HepG2 (cell line): ENCODE measurements at regions not wholly inside any gene's neighbourhood (a gene's known extent, or its start where the extent isn't known, plus 50 kb on each side); places are given as distances from the start of the nearest gene placed in this dataset.

Experiments
- BRD4 ChIP-seq: sonication (generic); formaldehyde crosslinking; IDR thresholded peaks from 2 replicates; pipeline ENCODE4 v1.4.0; 2020; ENCODE audit warnings: missing genetic modification reagents
- CHD4 ChIP-seq: fragments of 200-600 bp; sonication (generic); IDR thresholded peaks from 2 replicates; pipeline ENCODE4 v1.7.0; 2017; ENCODE audit warnings: mild to moderate bottlenecking, low read length, borderline replicate concordance
- ELF4 ChIP-seq: sonication (generic); formaldehyde crosslinking; IDR thresholded peaks from 2 replicates; pipeline ENCODE4 v1.5.0; 2020; ENCODE audit warnings: missing genetic modification reagents, mild to moderate bottlenecking, moderate library complexity, borderline replicate concordance
- HNF4A ChIP-seq: sonication (generic); formaldehyde crosslinking; IDR thresholded peaks from 2 replicates; pipeline ENCODE4 v1.4.0; 2020; ENCODE audit warnings: missing genetic modification reagents
- IKZF1 ChIP-seq: fragments of 450-650 bp; IDR thresholded peaks from 2 replicates; pipeline ENCODE4 v1.7.1; 2016
- RAD21 ChIP-seq: fragments of 450-650 bp; formaldehyde crosslinking; IDR thresholded peaks from 2 replicates; pipeline ENCODE4 v1.5.0; 2020; ENCODE audit warnings: mild to moderate bottlenecking
- RORA ChIP-seq: sonication (generic); formaldehyde crosslinking; IDR thresholded peaks from 2 replicates; pipeline ENCODE4 v1.5.0; 2020; ENCODE audit warnings: mild to moderate bottlenecking, missing genetic modification reagents, moderate library complexity
- RXRB ChIP-seq: IDR thresholded peaks from 2 replicates; pipeline ENCODE4 v1.6.1; 2016; ENCODE audit warnings: borderline replicate concordance, missing genetic modification reagents, missing compliant biosample characterization
- SRY ChIP-seq: sonication (generic); formaldehyde crosslinking; IDR thresholded peaks from 2 replicates; pipeline ENCODE4 v1.8.0; 2022; ENCODE audit warnings: mild to moderate bottlenecking, missing genetic modification reagents
- TRIM24 ChIP-seq: sonication (generic); formaldehyde crosslinking; IDR thresholded peaks from 2 replicates; pipeline ENCODE4 v1.8.0; 2022; ENCODE audit warnings: mild to moderate bottlenecking, missing genetic modification reagents
- ZFP36 ChIP-seq: fragments of 150-350 bp; IDR thresholded peaks from 2 replicates; pipeline ENCODE4 v1.6.1; 2018; ENCODE audit warnings: borderline replicate concordance, low read length, low read depth; ENCODE audit not compliant: partially characterized antibody
- ZFY ChIP-seq: sonication (generic); formaldehyde crosslinking; IDR thresholded peaks from 2 replicates; pipeline ENCODE4 v1.4.0; 2020; ENCODE audit warnings: missing genetic modification reagents
- ZNF230 ChIP-seq: sonication (generic); formaldehyde crosslinking; IDR thresholded peaks from 2 replicates; pipeline ENCODE4 v1.4.0; 2020; ENCODE audit warnings: mild to moderate bottlenecking, missing genetic modification reagents
- ZNF709 ChIP-seq: sonication (generic); formaldehyde crosslinking; IDR thresholded peaks from 2 replicates; pipeline ENCODE4 v1.5.0; 2020; ENCODE audit warnings: mild to moderate bottlenecking, missing genetic modification reagents
- ZNF720 ChIP-seq: sonication (generic); formaldehyde crosslinking; IDR thresholded peaks from 2 replicates; pipeline ENCODE4 v1.4.0; 2020; ENCODE audit warnings: missing genetic modification reagents
- ZSCAN9 ChIP-seq: IDR thresholded peaks from 2 replicates; pipeline ENCODE4 v1.6.1; 2016; ENCODE audit warnings: borderline replicate concordance
- TF ChIP-seq, protein P1 (sequence below): sonication (generic); formaldehyde crosslinking; IDR thresholded peaks from 2 replicates; pipeline ENCODE4 v1.4.0; 2020; ENCODE audit warnings: mild to moderate bottlenecking, missing genetic modification reagents
- TF ChIP-seq, protein P2 (sequence below): IDR thresholded peaks from 2 replicates; pipeline ENCODE4 v1.6.1; 2018; ENCODE audit warnings: missing genetic modification reagents, mild to moderate bottlenecking, missing compliant biosample characterization
- TF ChIP-seq, protein P3 (sequence below): sonication (generic); formaldehyde crosslinking; IDR thresholded peaks from 2 replicates; pipeline ENCODE4 v1.5.1; 2020; ENCODE audit warnings: missing genetic modification reagents, mild to moderate bottlenecking, borderline replicate concordance
- TF ChIP-seq, protein P4 (sequence below): sonication (generic); formaldehyde crosslinking; IDR thresholded peaks from 2 replicates; pipeline ENCODE4 v1.4.0; 2020; ENCODE audit warnings: mild to moderate bottlenecking, missing genetic modification reagents
- TF ChIP-seq, protein P5 (sequence below): fragments of 450-650 bp; IDR thresholded peaks from 2 replicates; pipeline ENCODE4 v1.6.1; 2017; ENCODE audit warnings: mild to moderate bottlenecking

DNA sequence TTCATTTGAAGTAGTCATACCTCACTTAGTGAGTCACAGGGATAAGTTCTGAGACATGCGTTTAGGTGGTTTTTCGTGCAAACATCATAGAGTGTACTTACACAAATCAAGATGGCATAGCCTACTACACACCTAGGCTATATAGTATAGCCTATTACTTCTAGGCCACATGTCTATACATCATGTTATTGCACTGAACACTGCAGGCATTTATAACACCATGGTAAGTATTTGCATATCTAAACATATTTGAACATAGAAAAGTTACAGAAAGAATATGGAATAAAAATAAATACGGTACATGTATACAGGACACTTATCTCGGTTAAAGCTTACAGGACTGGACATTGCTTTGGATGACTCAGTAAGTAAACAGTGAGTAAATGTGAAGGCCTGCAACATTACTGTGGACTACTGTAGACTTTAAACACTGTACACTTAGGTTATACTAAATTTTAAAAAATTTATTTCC lies 670.6 kb downstream of the SLC16A7 start (continued):
- TF ChIP-seq, protein P1, sequence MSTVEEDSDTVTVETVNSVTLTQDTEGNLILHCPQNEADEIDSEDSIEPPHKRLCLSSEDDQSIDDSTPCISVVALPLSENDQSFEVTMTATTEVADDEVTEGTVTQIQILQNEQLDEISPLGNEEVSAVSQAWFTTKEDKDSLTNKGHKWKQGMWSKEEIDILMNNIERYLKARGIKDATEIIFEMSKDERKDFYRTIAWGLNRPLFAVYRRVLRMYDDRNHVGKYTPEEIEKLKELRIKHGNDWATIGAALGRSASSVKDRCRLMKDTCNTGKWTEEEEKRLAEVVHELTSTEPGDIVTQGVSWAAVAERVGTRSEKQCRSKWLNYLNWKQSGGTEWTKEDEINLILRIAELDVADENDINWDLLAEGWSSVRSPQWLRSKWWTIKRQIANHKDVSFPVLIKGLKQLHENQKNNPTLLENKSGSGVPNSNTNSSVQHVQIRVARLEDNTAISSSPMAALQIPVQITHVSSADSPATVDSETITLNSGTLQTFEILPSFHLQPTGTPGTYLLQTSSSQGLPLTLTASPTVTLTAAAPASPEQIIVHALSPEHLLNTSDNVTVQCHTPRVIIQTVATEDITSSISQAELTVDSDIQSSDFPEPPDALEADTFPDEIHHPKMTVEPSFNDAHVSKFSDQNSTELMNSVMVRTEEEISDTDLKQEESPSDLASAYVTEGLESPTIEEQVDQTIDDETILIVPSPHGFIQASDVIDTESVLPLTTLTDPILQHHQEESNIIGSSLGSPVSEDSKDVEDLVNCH (CRISPR knock-in tag), result no peak
- TF ChIP-seq IKZF1, result no peak
- no peak for TF ChIP-seq ZNF720 (CRISPR knock-in tag)
- TF ChIP-seq, protein P2, sequence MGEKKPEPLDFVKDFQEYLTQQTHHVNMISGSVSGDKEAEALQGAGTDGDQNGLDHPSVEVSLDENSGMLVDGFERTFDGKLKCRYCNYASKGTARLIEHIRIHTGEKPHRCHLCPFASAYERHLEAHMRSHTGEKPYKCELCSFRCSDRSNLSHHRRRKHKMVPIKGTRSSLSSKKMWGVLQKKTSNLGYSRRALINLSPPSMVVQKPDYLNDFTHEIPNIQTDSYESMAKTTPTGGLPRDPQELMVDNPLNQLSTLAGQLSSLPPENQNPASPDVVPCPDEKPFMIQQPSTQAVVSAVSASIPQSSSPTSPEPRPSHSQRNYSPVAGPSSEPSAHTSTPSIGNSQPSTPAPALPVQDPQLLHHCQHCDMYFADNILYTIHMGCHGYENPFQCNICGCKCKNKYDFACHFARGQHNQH, result no peak
- TF ChIP-seq TRIM24 (CRISPR knock-in tag), result no peak
- TF ChIP-seq RAD21 (CRISPR knock-in tag), result no peak
- TF ChIP-seq HNF4A (CRISPR knock-in tag), result peak; percentile 40; the same call in 1 of the 2 replicates
- no peak for TF ChIP-seq SRY (CRISPR knock-in tag)
- TF ChIP-seq ZSCAN9 (CRISPR knock-in tag), result 0 out of 2 replicates have a peak, but pooled peaks have one; percentile 29
- no peak for TF ChIP-seq ZFP36
- TF ChIP-seq, protein P3, sequence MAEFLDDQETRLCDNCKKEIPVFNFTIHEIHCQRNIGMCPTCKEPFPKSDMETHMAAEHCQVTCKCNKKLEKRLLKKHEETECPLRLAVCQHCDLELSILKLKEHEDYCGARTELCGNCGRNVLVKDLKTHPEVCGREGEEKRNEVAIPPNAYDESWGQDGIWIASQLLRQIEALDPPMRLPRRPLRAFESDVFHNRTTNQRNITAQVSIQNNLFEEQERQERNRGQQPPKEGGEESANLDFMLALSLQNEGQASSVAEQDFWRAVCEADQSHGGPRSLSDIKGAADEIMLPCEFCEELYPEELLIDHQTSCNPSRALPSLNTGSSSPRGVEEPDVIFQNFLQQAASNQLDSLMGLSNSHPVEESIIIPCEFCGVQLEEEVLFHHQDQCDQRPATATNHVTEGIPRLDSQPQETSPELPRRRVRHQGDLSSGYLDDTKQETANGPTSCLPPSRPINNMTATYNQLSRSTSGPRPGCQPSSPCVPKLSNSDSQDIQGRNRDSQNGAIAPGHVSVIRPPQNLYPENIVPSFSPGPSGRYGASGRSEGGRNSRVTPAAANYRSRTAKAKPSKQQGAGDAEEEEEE (CRISPR knock-in tag), result no peak
- TF ChIP-seq ZNF709 (CRISPR knock-in tag), result no peak
- no peak for TF ChIP-seq ZNF230 (CRISPR knock-in tag)
- TF ChIP-seq CHD4, result no peak
- TF ChIP-seq RXRB (CRISPR knock-in tag), result peak; percentile 41; the same call in 1 of the 2 replicates
- no peak for TF ChIP-seq RORA (CRISPR knock-in tag)
- TF ChIP-seq, protein P4, sequence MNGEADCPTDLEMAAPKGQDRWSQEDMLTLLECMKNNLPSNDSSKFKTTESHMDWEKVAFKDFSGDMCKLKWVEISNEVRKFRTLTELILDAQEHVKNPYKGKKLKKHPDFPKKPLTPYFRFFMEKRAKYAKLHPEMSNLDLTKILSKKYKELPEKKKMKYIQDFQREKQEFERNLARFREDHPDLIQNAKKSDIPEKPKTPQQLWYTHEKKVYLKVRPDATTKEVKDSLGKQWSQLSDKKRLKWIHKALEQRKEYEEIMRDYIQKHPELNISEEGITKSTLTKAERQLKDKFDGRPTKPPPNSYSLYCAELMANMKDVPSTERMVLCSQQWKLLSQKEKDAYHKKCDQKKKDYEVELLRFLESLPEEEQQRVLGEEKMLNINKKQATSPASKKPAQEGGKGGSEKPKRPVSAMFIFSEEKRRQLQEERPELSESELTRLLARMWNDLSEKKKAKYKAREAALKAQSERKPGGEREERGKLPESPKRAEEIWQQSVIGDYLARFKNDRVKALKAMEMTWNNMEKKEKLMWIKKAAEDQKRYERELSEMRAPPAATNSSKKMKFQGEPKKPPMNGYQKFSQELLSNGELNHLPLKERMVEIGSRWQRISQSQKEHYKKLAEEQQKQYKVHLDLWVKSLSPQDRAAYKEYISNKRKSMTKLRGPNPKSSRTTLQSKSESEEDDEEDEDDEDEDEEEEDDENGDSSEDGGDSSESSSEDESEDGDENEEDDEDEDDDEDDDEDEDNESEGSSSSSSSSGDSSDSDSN, result no peak
- TF ChIP-seq ZFY, result no peak
- TF ChIP-seq, protein P5, sequence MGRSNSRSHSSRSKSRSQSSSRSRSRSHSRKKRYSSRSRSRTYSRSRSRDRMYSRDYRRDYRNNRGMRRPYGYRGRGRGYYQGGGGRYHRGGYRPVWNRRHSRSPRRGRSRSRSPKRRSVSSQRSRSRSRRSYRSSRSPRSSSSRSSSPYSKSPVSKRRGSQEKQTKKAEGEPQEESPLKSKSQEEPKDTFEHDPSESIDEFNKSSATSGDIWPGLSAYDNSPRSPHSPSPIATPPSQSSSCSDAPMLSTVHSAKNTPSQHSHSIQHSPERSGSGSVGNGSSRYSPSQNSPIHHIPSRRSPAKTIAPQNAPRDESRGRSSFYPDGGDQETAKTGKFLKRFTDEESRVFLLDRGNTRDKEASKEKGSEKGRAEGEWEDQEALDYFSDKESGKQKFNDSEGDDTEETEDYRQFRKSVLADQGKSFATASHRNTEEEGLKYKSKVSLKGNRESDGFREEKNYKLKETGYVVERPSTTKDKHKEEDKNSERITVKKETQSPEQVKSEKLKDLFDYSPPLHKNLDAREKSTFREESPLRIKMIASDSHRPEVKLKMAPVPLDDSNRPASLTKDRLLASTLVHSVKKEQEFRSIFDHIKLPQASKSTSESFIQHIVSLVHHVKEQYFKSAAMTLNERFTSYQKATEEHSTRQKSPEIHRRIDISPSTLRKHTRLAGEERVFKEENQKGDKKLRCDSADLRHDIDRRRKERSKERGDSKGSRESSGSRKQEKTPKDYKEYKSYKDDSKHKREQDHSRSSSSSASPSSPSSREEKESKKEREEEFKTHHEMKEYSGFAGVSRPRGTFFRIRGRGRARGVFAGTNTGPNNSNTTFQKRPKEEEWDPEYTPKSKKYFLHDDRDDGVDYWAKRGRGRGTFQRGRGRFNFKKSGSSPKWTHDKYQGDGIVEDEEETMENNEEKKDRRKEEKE, result no peak
- TF ChIP-seq BRD4 (CRISPR knock-in tag), result no peak
- no peak for TF ChIP-seq ELF4
